ENCODE measurements at regions not wholly inside any gene's neighbourhood (a gene's known extent, or its start where the extent isn't known, plus 50 kb on each side); places are given as distances from the start of the nearest gene placed in this dataset.
"Not testable (repeated sequence)": the region's sequence is repeated elsewhere in the genome, so short reads cannot be mapped to it uniquely, and the experiment has no call there.

DNA sequence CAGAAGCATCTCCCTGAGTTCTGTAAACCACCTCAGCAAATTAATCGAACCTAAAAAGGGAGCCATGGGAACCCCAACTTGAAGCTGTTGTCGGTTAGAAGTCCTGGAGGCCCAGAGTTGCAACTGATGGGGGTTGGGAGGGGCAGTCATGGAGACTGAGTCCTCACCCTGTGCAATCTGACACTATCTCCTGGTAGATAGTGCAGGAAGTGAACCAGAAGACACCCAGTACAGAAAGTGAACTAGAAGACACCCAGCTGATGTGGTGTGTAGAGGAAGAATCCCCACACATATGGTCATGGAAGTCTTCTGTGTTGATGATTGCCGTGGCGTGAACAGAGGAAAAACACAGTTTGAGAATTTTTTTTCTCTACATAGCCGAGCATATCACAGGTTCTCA is 58.8 kb upstream of the SRRM3 start:
- 80 to 92% methylated on average over 5 of the region's 5 CpGs for WGBS, 2 donors
- intact Hi-C loops (cut with DNase I) = no loop called here
- no peak for DNase-seq

DNA sequence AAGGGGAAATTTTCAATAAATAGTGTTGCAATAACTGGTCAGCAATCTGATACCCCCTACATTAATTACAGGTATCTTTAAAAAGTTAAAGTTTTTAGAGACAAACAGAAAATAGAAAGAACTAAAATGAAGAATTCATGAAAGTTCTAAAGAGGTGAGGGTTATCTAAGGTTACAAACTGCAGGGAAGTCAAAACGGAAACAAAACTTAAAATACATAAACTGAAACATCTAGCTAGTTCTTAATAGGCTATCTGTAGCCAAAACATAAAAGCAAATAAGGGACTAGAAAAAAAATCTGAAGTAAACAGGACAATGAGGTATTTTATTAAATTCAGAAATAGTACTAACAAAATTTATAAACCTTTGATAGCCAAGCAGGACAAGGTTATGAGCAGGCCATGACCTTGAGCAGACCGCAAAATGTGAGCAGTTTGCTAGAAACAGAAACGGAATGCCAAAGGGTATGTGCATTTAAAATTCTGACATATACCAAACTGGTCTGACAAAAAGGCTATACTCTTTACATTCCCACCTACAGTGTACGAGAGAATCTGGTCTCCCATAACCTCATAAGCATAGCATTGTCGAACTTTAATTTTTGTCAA is 56.9 kb upstream of the SRRM3 start:
- H3K36me3 ChIP-seq; H3K4me1 ChIP-seq; intact Hi-C loops (cut with DNase I); H3K9me3 ChIP-seq; DNase-seq; H3K27ac ChIP-seq; H3K27me3 ChIP-seq; H3K4me3 ChIP-seq: not testable (repeated sequence)
- WGBS, 2 donors = 68 to 71% methylated on average over 5 of the region's 5 CpGs

More for the DNA sequence above, 58.8 kb upstream of the SRRM3 start:
- Histone ChIP-seq H3K27me3 (no peaks in the 10 kb centered on the region), H3K36me3 (no peaks in the 10 kb centered on the region), H3K27ac (no peak overlapping the region), H3K9me3 (no peaks in the 10 kb centered on the region), H3K4me1 (no peaks in the 10 kb centered on the region), H3K4me3 (no peak overlapping the region)
- no peak for TF ChIP-seq EP300 (IDR thresholded peaks at IDR 0.05)
- no peak for TF ChIP-seq POLR2AphosphoS5 (IDR thresholded peaks at IDR 0.05)
- TF ChIP-seq, protein P1, sequence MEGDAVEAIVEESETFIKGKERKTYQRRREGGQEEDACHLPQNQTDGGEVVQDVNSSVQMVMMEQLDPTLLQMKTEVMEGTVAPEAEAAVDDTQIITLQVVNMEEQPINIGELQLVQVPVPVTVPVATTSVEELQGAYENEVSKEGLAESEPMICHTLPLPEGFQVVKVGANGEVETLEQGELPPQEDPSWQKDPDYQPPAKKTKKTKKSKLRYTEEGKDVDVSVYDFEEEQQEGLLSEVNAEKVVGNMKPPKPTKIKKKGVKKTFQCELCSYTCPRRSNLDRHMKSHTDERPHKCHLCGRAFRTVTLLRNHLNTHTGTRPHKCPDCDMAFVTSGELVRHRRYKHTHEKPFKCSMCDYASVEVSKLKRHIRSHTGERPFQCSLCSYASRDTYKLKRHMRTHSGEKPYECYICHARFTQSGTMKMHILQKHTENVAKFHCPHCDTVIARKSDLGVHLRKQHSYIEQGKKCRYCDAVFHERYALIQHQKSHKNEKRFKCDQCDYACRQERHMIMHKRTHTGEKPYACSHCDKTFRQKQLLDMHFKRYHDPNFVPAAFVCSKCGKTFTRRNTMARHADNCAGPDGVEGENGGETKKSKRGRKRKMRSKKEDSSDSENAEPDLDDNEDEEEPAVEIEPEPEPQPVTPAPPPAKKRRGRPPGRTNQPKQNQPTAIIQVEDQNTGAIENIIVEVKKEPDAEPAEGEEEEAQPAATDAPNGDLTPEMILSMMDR (IDR thresholded peaks at IDR 0.05) = no peak
- TF ChIP-seq POLR2A (IDR thresholded peaks at IDR 0.05) = no peak

DNA sequence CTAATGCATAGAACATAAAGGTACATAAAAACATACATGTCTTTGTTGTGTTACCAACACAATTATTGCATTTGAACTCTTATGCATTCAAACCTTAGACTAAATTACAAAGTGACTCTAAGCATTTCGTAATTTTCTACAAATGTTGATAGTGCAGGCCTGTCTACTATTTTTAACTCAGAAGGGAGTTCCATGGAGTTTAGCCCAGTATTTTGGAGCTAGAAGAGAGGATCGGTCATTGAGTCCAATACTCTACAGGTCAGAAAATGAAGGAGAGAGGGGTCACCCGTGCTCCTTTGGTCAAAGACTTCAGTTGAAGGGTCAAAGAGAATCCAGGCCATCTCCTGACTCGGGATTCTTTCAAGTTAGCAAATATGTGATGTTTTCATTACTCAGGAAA is 55.3 kb upstream of the SRRM3 start:
- 89 to 91% methylated on average over 4 of the region's 4 CpGs for WGBS, 2 donors
- Histone ChIP-seq H3K9me3 (no peaks in the 10 kb centered on the region), H3K27ac (no peak overlapping the region), H3K36me3 (no peaks in the 10 kb centered on the region), H3K4me1 (peaks cover 0 to 5% (median 0%) of the 10 kb centered on the region in 4 donors), H3K27me3 (peaks cover 0 to 10% (median 0%) of the 10 kb centered on the region in 3 donors), H3K4me3 (no peak overlapping the region)
- no peak for DNase-seq
- intact Hi-C loops (cut with DNase I) = no loop called here
- TF ChIP-seq, protein P1 (IDR thresholded peaks at IDR 0.05) = no peak
- TF ChIP-seq POLR2AphosphoS5 (IDR thresholded peaks at IDR 0.05) = no peak
- no peak for TF ChIP-seq POLR2A (IDR thresholded peaks at IDR 0.05)
- TF ChIP-seq EP300 (IDR thresholded peaks at IDR 0.05) = no peak

DNA sequence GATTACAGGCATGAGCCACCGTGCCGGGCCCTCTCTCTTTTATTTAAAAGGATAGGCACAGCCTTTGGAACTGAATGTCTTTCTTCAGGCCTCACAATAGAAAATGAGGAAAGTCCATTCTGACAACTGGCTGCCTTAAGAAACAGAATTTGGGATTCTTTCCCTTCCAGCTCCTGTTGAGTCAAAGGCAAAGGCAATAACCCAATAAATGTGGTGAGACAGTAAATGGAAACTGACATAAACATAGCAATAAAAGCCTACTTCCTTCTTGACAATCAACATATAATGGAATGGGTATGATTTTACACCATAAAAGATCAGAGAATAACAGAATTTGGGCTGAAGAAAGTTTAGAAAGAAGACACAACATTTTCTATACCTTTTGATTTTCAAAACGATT is 52.7 kb upstream of the SRRM3 start:
- intact Hi-C loops (cut with DNase I); DNase-seq; H3K27ac ChIP-seq; H3K4me3 ChIP-seq; H3K4me1 ChIP-seq; H3K36me3 ChIP-seq; H3K9me3 ChIP-seq: not testable (repeated sequence)
- H3K27me3 ChIP-seq = peaks cover 0 to 10% (median 0%) of the 10 kb centered on the region in 3 donors
- 21 to 65% methylated on average over 3 of the region's 3 CpGs for WGBS, 2 donors

DNA sequence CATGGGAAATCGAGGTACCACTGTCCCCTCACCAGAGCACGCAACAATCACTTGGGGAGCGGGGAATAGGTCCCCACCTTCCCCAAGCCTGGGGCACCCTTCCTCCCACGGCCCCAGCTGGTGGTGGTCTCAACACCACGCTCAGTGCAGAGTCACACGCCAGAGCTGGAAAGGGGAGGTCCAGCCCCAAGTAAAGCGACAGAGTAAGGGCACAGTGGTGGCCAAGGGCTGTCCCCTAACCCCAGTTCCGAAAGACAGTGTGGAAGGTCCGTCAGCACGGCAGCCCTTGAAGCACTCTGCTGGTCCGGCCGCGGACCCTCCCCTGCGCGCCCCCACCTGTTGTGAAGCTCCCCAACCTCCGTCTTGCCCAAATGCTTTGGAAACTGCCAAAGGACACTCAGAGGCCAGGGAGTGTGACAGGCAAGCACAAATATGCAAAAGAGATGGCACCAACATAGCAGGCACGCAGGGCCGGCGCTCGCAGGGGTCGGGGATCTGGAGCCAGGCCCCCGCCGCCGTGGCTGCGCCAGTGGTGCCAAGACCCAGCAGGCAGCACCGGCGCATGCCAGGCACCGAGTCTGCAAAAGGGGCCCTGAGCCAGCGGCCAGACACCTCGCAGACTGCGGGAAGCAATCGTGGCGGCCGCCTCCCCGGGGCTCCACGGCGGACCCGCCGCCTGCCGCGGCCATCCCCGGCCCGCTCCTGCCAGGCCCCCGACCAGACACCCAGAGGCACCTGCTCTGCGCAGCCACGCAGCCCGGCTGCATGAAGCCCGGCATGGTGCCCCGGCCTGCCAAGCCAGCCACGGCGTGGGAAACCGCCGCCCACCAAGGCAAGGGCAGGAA is 51.6 kb upstream of the SRRM3 start:
- H3K4me3 ChIP-seq = peak overlapping the region in 2 of 4 donors; percentile 25 to 27
- H3K27me3 ChIP-seq = peaks cover 0 to 10% (median 0%) of the 10 kb centered on the region in 3 donors
- H3K4me1 ChIP-seq = peaks cover 0 to 5% (median 0%) of the 10 kb centered on the region in 4 donors
- no peak for TF ChIP-seq POLR2A (IDR thresholded peaks at IDR 0.05)
- no peak for TF ChIP-seq POLR2AphosphoS5 (IDR thresholded peaks at IDR 0.05)
- no peak for TF ChIP-seq EP300 (IDR thresholded peaks at IDR 0.05)
- TF ChIP-seq, protein P1 (IDR thresholded peaks at IDR 0.05) = no peak
- no peak for DNase-seq
- H3K27ac ChIP-seq = no peak overlapping the region
- 84 to 90% methylated on average over 53 of the region's 53 CpGs for WGBS, 2 donors
- intact Hi-C loops (cut with DNase I) = no loop called here
- no peaks in the 10 kb centered on the region for H3K9me3 ChIP-seq
- no peaks in the 10 kb centered on the region for H3K36me3 ChIP-seq

Data from sigmoid colon (tissue), 6 donors.